Bronchial epithelial cell (primary cell): ENCODE measurements at regions not wholly inside any gene's neighbourhood (a gene's known extent, or its start where the extent isn't known, plus 50 kb on each side); places are given as distances from the start of the nearest gene placed in this dataset.

Experiments used
- DNase-seq: peaks from one replicate; pipeline ENCODE4 v3.0.0-alpha.2; 2010; ENCODE audit warnings: low read depth
- FAIRE-seq: peaks from 2 replicates; lab custom pipeline; 2011; peaks lifted over from hg19 to GRCh38; lab: Jason Lieb, UNC
- H3K27me3 ChIP-seq: 2 replicates; pipeline ENCODE4 v1.5.1; 2011; ENCODE audit warnings: low read length; ENCODE audit not compliant: control insufficient read depth, insufficient read depth
- H3K36me3 ChIP-seq: 2 replicates; pipeline ENCODE4 v1.5.1; 2011; ENCODE audit warnings: low read length; ENCODE audit not compliant: control insufficient read depth, insufficient read depth
- H3K4me3 ChIP-seq: 2 replicates; pipeline ENCODE4 v1.5.1; 2011; ENCODE audit warnings: mild to moderate bottlenecking, low read depth, low read length, control low read depth
- CTCF ChIP-seq: IDR thresholded peaks from 2 replicates; pipeline ENCODE4 v1.5.1; 2011; ENCODE audit warnings: mild to moderate bottlenecking, moderate library complexity, low read length, control low read depth, inconsistent platforms; ENCODE audit not compliant: insufficient read depth, severe bottlenecking

- Histone ChIP-seq H3K36me3 (no peaks in the 10 kb centered on the region), H3K27me3 (no peaks in the 10 kb centered on the region), H3K4me3 (no peak overlapping the region)
- DNase-seq (no peak), FAIRE-seq (no peak)
- TF ChIP-seq CTCF = no peak
Observed at GRCh38 chr3:27616031-27616430, 106.1 kb downstream of the EOMES start.

GRCh38 chr3:27615555-27615954, 106.6 kb downstream of the EOMES start:
- Histone ChIP-seq H3K27me3 (no peaks in the 10 kb centered on the region), H3K36me3 (no peaks in the 10 kb centered on the region)
- TF ChIP-seq CTCF = no peak

GRCh38 chr3:27614592-27614991, 107.5 kb downstream of the EOMES start:
- DNase-seq (no peak), FAIRE-seq (no peak)
- H3K27me3 ChIP-seq = no peaks in the 10 kb centered on the region
- no peaks in the 10 kb centered on the region for H3K36me3 ChIP-seq
- no peak overlapping the region for H3K4me3 ChIP-seq
- TF ChIP-seq CTCF = no peak

More at GRCh38 chr3:27615555-27615954, 106.6 kb downstream of the EOMES start:
- FAIRE-seq = no peak
- no peak for DNase-seq
- H3K4me3 ChIP-seq = no peak overlapping the region

- FAIRE-seq (no peak), DNase-seq (no peak)
- no peaks in the 10 kb centered on the region for H3K27me3 ChIP-seq
Observed at GRCh38 chr3:27613846-27614500, 108.2 kb downstream of the EOMES start.

GRCh38 chr3:27610800-27611525, 111.2 kb downstream of the EOMES start:
- Histone ChIP-seq H3K27me3 (no peaks in the 10 kb centered on the region), H3K4me3 (no peak overlapping the region), H3K36me3 (no peaks in the 10 kb centered on the region)
- no peak for FAIRE-seq
- DNase-seq = no peak
- no peak for TF ChIP-seq CTCF

More at GRCh38 chr3:27613846-27614500, 108.2 kb downstream of the EOMES start:
- Histone ChIP-seq H3K36me3 (no peaks in the 10 kb centered on the region), H3K4me3 (no peak overlapping the region)
- TF ChIP-seq CTCF = no peak
